ENCODE measurements at regions not wholly inside any gene's neighbourhood (a gene's known extent, or its start where the extent isn't known, plus 50 kb on each side); places are given as distances from the start of the nearest gene placed in this dataset.

DNA sequence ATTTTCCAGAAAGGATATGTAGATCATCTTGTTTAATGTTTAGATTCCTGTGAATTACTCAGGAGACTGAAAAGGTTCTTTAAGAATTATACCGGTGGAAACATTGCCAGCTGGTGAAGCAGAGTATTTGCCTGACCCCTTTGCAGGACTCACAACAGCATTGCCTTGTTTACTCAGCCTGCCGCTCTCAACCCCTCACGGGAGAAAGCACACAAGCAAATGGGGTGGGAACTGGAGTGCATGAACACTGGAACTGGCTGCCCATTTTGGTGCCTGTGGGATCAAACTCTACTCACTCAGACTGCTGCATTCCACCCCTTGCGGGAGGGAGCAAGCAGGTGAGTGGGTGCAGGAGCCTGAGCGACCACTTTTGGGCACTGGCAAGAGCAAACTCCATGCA lies 804.7 kb upstream of the SLITRK1 start:
- TF ChIP-seq EZH2 (IDR thresholded peaks at IDR 0.05; ENCODE audit: borderline replicate concordance, control insufficient read depth, low read depth, low read length), result no peak
- TF ChIP-seq CTCF (IDR thresholded peaks at IDR 0.05 in 2 of 3, conservative IDR thresholded peaks at IDR 0.05 in 1 of 3; ENCODE audit: control insufficient read depth in 2 of 3, extremely low read depth in 1 of 3, insufficient read depth in 1 of 3, low read depth in 3 of 3, low read length in 3 of 3), result no peak
